OCI-LY7 (cell line): ENCODE measurements at regions not wholly inside any gene's neighbourhood (a gene's known extent, or its start where the extent isn't known, plus 50 kb on each side); places are given as distances from the start of the nearest gene placed in this dataset.
"Not testable (repeated sequence)": the region's sequence is repeated elsewhere in the genome, so short reads cannot be mapped to it uniquely, and the experiment has no call there.

Source experiments
- BruUV-seq: library from RNA; stranded (reverse); fragments of 400-500 nt; replicated peaks from 2 replicates; lab custom pipeline; 2021; lab: Mats Ljungman, UMichigan
- CTCF ChIA-PET: fragments of 300-600 bp; sonication (Branson Sonifier 250); formaldehyde crosslinking; loops from one replicate; lab custom pipeline; 2022; ENCODE audit warnings: antibody characterized with exemption; ENCODE audit not compliant: unreplicated experiment; lab: Charles Lee
- POLR2A ChIA-PET: fragments of 300-600 bp; sonication (Branson Sonifier 250); formaldehyde crosslinking; loops from one replicate; lab custom pipeline; 2022; ENCODE audit warnings: antibody characterized with exemption; lab: Charles Lee
- DNase-seq: peaks from one replicate; pipeline ENCODE4 v3.0.0-alpha.2; 2015; ENCODE audit warnings: low spot score
- H2AFZ ChIP-seq: fragments of 200-600 bp; sonication (generic), shearing (Covaris generic); 2 replicates; pipeline ENCODE4 v1.6.1; 2014; ENCODE audit warnings: mild to moderate bottlenecking, antibody characterized with exemption, low read length, moderate library complexity
- H3K27ac ChIP-seq: fragments of 200-600 bp; sonication (generic); 2 replicates; pipeline ENCODE4 v1.5.1; 2014; ENCODE audit warnings: mixed run types, low read depth, mild to moderate bottlenecking, moderate library complexity, low read length, inconsistent platforms; ENCODE audit not compliant: poor library complexity, severe bottlenecking
- H3K36me3 ChIP-seq: fragments of 200-600 bp; sonication (generic); 2 replicates; pipeline ENCODE4 v1.6.1; 2014; ENCODE audit warnings: mild to moderate bottlenecking, antibody characterized with exemption, low read length, moderate library complexity, mixed read lengths; ENCODE audit not compliant: insufficient read depth
- H3K4me1 ChIP-seq: fragments of 200-600 bp; sonication (generic); 2 replicates; pipeline ENCODE4 v1.5.1; 2014; ENCODE audit warnings: mild to moderate bottlenecking, low read length; ENCODE audit not compliant: insufficient read depth, poor library complexity, severe bottlenecking
- H3K4me2 ChIP-seq: fragments of 200-600 bp; sonication (generic); 2 replicates; pipeline ENCODE4 v1.6.1; 2014; ENCODE audit warnings: mild to moderate bottlenecking, low read length
- H3K4me3 ChIP-seq: fragments of 200-600 bp; sonication (generic); 2 replicates; pipeline ENCODE4 v1.5.1; 2014; ENCODE audit warnings: mild to moderate bottlenecking, low read depth, low read length; ENCODE audit not compliant: poor library complexity, severe bottlenecking
- H3K79me2 ChIP-seq: fragments of 200-600 bp; sonication (generic); 2 replicates; pipeline ENCODE4 v1.6.1; 2016; ENCODE audit warnings: low read depth, mild to moderate bottlenecking, low read length, moderate library complexity, mixed read lengths; ENCODE audit not compliant: insufficient read depth
- H3K9me2 ChIP-seq: fragments of 200-600 bp; sonication (generic); 2 replicates; pipeline ENCODE4 v1.6.1; 2016; ENCODE audit warnings: mild to moderate bottlenecking, low read length, mixed read lengths; ENCODE audit not compliant: insufficient read depth
- H3K9me3 ChIP-seq: fragments of 200-600 bp; sonication (generic); 2 replicates; pipeline ENCODE4 v1.6.1; 2014; ENCODE audit warnings: mild to moderate bottlenecking, mixed run types, low read length, mixed read lengths
- H4K20me1 ChIP-seq: fragments of 200-600 bp; sonication (generic); 2 replicates; pipeline ENCODE4 v1.6.1; 2014; ENCODE audit warnings: mild to moderate bottlenecking, antibody characterized with exemption, low read length, moderate library complexity, mixed read lengths; ENCODE audit not compliant: insufficient read depth
- EZH2phosphoT487 ChIP-seq: fragments of 200-600 bp; sonication (generic); IDR thresholded peaks from 2 replicates; pipeline ENCODE4 v1.6.1; 2018; ENCODE audit warnings: low read depth, borderline replicate concordance, mild to moderate bottlenecking, mixed run types, antibody characterized with exemption, low read length, moderate library complexity, mixed read lengths
- intact Hi-C: fragments of 100-400 bp; cut with micrococcal nuclease; formaldehyde crosslinking; loops from one replicate; pipeline ENCODE4 v1.10.0; 2022; ENCODE audit not compliant: unreplicated experiment
- TF ChIP-seq, protein P1 (sequence below): fragments of 200-600 bp; sonication (generic); conservative IDR thresholded peaks from 2 replicates; pipeline ENCODE4 v1.5.1; 2014; ENCODE audit warnings: mild to moderate bottlenecking, antibody characterized with exemption, low read length, moderate library complexity, mixed read lengths

GRCh38 chr14:106318700-106319099, 792.3 kb downstream of the TMEM121 start:
- Histone ChIP-seq H2AFZ (no peak overlapping the region), H3K79me2 (no peaks in the 10 kb centered on the region), H3K36me3 (no peaks in the 10 kb centered on the region), H3K4me3 (no peak overlapping the region), H3K9me2 (no peaks in the 10 kb centered on the region), H3K4me2 (no peak overlapping the region), H3K27ac (no peak overlapping the region), H4K20me1 (no peaks in the 10 kb centered on the region), H3K4me1 (peaks cover 16% of the 10 kb centered on the region), H3K9me3 (no peaks in the 10 kb centered on the region)
- CTCF ChIA-PET = interaction anchor here (0.8 kb wide), 1 partner anchor 607 kb away, joined by 4 read pairs; no protein-coding TSS in a partner anchor
- TF ChIP-seq, protein P1, sequence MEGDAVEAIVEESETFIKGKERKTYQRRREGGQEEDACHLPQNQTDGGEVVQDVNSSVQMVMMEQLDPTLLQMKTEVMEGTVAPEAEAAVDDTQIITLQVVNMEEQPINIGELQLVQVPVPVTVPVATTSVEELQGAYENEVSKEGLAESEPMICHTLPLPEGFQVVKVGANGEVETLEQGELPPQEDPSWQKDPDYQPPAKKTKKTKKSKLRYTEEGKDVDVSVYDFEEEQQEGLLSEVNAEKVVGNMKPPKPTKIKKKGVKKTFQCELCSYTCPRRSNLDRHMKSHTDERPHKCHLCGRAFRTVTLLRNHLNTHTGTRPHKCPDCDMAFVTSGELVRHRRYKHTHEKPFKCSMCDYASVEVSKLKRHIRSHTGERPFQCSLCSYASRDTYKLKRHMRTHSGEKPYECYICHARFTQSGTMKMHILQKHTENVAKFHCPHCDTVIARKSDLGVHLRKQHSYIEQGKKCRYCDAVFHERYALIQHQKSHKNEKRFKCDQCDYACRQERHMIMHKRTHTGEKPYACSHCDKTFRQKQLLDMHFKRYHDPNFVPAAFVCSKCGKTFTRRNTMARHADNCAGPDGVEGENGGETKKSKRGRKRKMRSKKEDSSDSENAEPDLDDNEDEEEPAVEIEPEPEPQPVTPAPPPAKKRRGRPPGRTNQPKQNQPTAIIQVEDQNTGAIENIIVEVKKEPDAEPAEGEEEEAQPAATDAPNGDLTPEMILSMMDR = peak; percentile 81
- TF ChIP-seq EZH2phosphoT487 = no peak
- intact Hi-C loops = no loop called here
- BruUV-seq = no TSS peak
- POLR2A ChIA-PET = interaction anchor here (0.6 kb wide), 1 partner anchor 28 kb away, joined by 3 read pairs; no protein-coding TSS in a partner anchor
- DNase-seq = peak; percentile 49

DNA sequence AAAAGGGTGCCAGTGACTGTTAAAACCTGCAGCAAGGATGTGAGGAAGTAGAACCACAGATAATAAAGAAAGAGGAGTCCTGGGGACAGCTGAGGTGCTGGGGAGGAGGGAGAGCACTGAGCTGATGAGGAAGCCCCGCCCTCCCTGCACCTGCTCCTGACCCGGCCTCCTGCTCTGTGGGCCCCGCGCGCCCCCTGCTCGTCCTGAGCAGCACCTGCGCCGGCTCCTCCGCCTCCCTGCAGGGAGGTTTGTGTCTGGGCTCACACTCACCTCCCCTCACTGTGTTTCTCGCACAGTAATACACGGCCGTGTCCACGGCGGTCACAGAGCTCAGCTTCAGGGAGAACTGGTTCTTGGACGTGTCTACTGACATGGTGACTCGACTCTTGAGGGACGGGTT, 797.6 kb downstream of the TMEM121 start:
- H3K27ac ChIP-seq, H3K4me2 ChIP-seq, H3K36me3 ChIP-seq, H3K9me3 ChIP-seq, H4K20me1 ChIP-seq, POLR2A ChIA-PET, CTCF ChIA-PET, H2AFZ ChIP-seq, H3K79me2 ChIP-seq, H3K4me3 ChIP-seq, BruUV-seq, intact Hi-C loops, H3K9me2 ChIP-seq: not testable (repeated sequence)
- peaks cover 12% of the 10 kb centered on the region for H3K4me1 ChIP-seq
- peak; percentile 67 for DNase-seq

DNA sequence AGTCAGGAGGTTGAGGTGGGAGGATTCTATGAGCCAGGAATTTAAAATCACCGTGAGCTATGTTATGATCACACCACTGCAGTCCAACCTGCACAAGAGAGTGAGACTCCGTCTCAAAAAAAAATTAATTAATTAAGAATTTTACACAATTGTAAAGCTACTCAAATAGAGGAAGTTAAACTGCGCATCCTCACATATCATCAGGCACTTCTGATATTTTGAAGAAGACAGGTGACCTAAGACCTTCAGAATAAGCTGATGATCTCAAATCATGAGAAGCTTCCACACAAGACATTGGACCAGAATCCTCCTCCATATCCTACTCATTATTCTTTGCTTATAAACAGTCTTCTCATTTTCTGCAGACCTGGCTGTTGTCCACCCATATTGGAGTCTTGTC, 800.9 kb downstream of the TMEM121 start:
- Histone ChIP-seq H3K4me2 (no peak overlapping the region), H2AFZ (no peak overlapping the region), H3K9me3 (no peaks in the 10 kb centered on the region), H3K79me2 (no peaks in the 10 kb centered on the region), H3K9me2 (no peaks in the 10 kb centered on the region), H4K20me1 (no peaks in the 10 kb centered on the region), H3K4me3 (no peak overlapping the region), H3K4me1 (peaks cover 36% of the 10 kb centered on the region), H3K36me3 (no peaks in the 10 kb centered on the region), H3K27ac (no peak overlapping the region)
- intact Hi-C loops = no loop called here
- no peak for TF ChIP-seq EZH2phosphoT487
- TF ChIP-seq, protein P1 = no peak
- CTCF ChIA-PET = no interaction called here
- DNase-seq = no peak
- no TSS peak for BruUV-seq
- POLR2A ChIA-PET = no interaction called here

- H4K20me1 ChIP-seq, H3K9me2 ChIP-seq, H3K36me3 ChIP-seq, H3K27ac ChIP-seq, H3K9me3 ChIP-seq, BruUV-seq, intact Hi-C loops, CTCF ChIA-PET, H3K4me3 ChIP-seq, POLR2A ChIA-PET, H2AFZ ChIP-seq, DNase-seq, H3K4me2 ChIP-seq, H3K79me2 ChIP-seq: not testable (repeated sequence)
- peaks cover 37% of the 10 kb centered on the region for H3K4me1 ChIP-seq
Measured at GRCh38 chr14:106327702-106328353, 801.4 kb downstream of the TMEM121 start.

GRCh38 chr14:106329243-106329642, 802.9 kb downstream of the TMEM121 start:
- H3K36me3 ChIP-seq, H3K79me2 ChIP-seq, H3K4me2 ChIP-seq, H3K9me2 ChIP-seq, H3K27ac ChIP-seq, BruUV-seq, H2AFZ ChIP-seq, H3K9me3 ChIP-seq, H3K4me3 ChIP-seq, CTCF ChIA-PET, DNase-seq, POLR2A ChIA-PET, intact Hi-C loops, H4K20me1 ChIP-seq: not testable (repeated sequence)
- peaks cover 51% of the 10 kb centered on the region for H3K4me1 ChIP-seq
